Stomach (tissue), 8 donors: ENCODE measurements at regions not wholly inside any gene's neighbourhood (a gene's known extent, or its start where the extent isn't known, plus 50 kb on each side); places are given as distances from the start of the nearest gene placed in this dataset.

Experiments
- DNase-seq, 2 donors: peaks; one replicate each; pipeline versions ENCODE4 v3.0.0 to v3.0.0-alpha.2; 2013 to 2019
- H3K27ac ChIP-seq, 5 donors: fragments of 200-600 bp in 4 of 5; sonication (generic) in 4 of 5; one replicate each; pipeline ENCODE4 v1.5.1; 2013 to 2019; ENCODE audit warnings: mild to moderate bottlenecking in 1 of 5, moderate library complexity in 1 of 5
- H3K27me3 ChIP-seq, 3 donors: fragments of 200-600 bp; sonication (generic); one replicate each; pipeline ENCODE4 v1.5.1; 2017 to 2019; ENCODE audit warnings: mixed run types in 1 of 3
- H3K36me3 ChIP-seq, 4 donors: fragments of 200-600 bp; sonication (generic); 1 replicate in 3 of 4; 2 replicates in 1 of 4; pipeline ENCODE4 v1.5.1; 2016 to 2019
- H3K4me1 ChIP-seq, 4 donors: fragments of 200-600 bp; sonication (generic); one replicate each; pipeline ENCODE4 v1.5.1; 2016 to 2019
- H3K4me3 ChIP-seq, 4 donors: fragments of 200-600 bp; sonication (generic) in 3 of 4; one replicate each; pipeline ENCODE4 v1.5.1; 2016 to 2019; ENCODE audit warnings: mild to moderate bottlenecking in 1 of 4
- H3K9me3 ChIP-seq, 4 donors: fragments of 200-600 bp; sonication (generic); one replicate each; pipeline ENCODE4 v1.5.1; 2016 to 2019
- CTCF ChIP-seq, 7 experiments: fragments of 450-650 bp in 4 of 7; fragments of 200-600 bp in 3 of 7; sonication (generic) in 3 of 7; IDR thresholded peaks; one replicate each; pipeline ENCODE4 v1.5.1; 2016 to 2019; ENCODE audit warnings: antibody characterized with exemption in 7 of 7, control low read depth in 2 of 7, mild to moderate bottlenecking in 1 of 7
- EP300 ChIP-seq: sonication (generic); formaldehyde crosslinking; IDR thresholded peaks from one replicate; pipeline ENCODE4 v1.6.1; 2017; ENCODE audit warnings: antibody characterized with exemption
- POLR2A ChIP-seq, 4 donors: fragments of 450-650 bp; IDR thresholded peaks; one replicate each; pipeline ENCODE4 v1.6.1; 2016; ENCODE audit warnings: antibody characterized with exemption in 4 of 4, control low read depth in 2 of 4, mild to moderate bottlenecking in 1 of 4, moderate library complexity in 1 of 4
- POLR2AphosphoS5 ChIP-seq, 3 donors: sonication (generic); formaldehyde crosslinking; IDR thresholded peaks; one replicate each; pipeline ENCODE4 v1.6.1; 2016; ENCODE audit warnings: antibody characterized with exemption in 3 of 3
- WGBS, 5 donors: extraction: QIAGEN DNeasy Blood & Tissue Kit in 3 of 5; methylation state at CpG; one replicate each; pipeline versions ENCODE4 v1.1.5 to v1.1.7; 2013 to 2018; 5-methylcytosine and 5-hydroxymethylcytosine counted together
- intact Hi-C: fragments of 100-400 bp; cut with DNase I; formaldehyde crosslinking; loops from one replicate; pipeline ENCODE4 v1.15.1; 2023; ENCODE audit warnings: low total_unique reads
- donor health status: healthy with polysubstance abuse.
- donor health status: Bipolar disorder and iron deficiency.
- donor health status: healthy.

DNA sequence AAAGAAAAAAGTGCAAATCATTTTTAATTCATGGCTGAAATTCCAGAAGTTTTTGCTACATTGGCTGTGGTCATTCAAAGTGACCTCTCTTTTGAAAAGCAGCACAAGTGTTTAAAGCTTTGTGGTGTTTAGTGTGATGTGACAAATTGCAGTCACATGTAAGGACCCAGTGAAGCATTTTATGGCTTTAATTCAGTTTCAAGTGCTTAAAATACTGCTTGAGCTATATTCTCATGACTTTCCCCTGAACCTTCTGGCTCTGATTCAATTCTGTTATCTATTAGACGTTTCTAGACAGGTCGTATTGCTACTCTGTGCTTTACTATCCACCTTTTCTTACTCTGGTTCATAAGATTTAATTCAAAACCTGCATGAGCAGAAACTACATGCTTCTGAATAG lies 105.8 kb downstream of the FAT4 start:
- H3K4me1 ChIP-seq, result peaks cover 0 to 6% (median 0%) of the 10 kb centered on the region in 4 donors
- intact Hi-C loops, result no loop called here
- no peak overlapping the region for H3K27ac ChIP-seq
- no peak for DNase-seq
- TF ChIP-seq POLR2A (IDR thresholded peaks at IDR 0.05) (no peak), CTCF (IDR thresholded peaks at IDR 0.05) (no peak), EP300 (no peak), POLR2AphosphoS5 (IDR thresholded peaks at IDR 0.05) (no peak)
- H3K27me3 ChIP-seq, result no peaks in the 10 kb centered on the region
- H3K4me3 ChIP-seq, result no peak overlapping the region
- H3K9me3 ChIP-seq, result no peaks in the 10 kb centered on the region
- H3K36me3 ChIP-seq, result peaks cover 0 to 18% (median 8%) of the 10 kb centered on the region in 4 donors
- WGBS, 5 donors, result 17 to 35% (median 24%) methylated on average over 2 of the region's 2 CpGs

DNA sequence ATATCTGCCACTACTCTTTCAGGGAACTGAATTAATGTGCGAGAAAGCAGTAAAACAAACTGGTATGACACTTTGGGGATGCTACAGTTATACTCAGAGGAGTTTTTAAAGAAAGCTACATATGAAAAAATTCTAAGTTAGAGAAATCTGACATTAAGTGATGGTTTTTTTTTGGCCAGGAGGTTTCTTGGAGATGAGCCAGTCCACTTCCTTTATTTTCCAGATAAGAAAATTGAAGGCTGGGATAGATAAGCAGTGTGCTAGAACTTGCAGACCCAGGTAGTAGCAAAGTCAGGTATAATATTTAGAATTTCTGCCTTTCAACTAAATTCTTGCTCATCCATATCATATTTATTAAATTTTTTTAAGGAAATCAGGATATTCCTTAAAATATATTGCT lies 106.8 kb downstream of the FAT4 start:
- WGBS, 5 donors, result 58 to 74% (median 72%) methylated on average over 1 of the region's 1 CpG
- intact Hi-C loops, result no loop called here

DNA sequence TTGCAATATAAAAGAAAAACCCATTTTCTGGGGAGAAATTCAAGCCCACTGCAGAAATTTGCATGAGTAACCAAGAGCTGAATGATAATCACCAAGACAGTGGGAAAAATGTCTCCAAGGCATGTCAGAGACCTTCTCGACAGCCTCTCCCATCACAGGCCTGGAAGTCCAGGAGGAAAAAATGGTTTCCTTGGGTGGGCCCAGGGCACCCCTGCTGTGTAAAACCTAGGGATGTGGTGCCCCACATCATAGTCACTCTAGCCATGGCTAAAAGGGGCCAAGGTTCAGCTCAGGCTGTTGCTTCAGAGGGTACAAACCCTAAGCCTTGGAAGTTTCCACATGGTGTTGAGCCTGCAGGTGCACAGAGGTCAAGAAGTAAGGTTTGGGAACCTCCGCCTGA lies 108.4 kb downstream of the FAT4 start:
- TF ChIP-seq CTCF (IDR thresholded peaks at IDR 0.05) (no peak), POLR2A (IDR thresholded peaks at IDR 0.05) (no peak)
- Histone ChIP-seq H3K27me3 (no peaks in the 10 kb centered on the region), H3K36me3 (peaks cover 0 to 8% (median 3%) of the 10 kb centered on the region in 4 donors), H3K9me3 (no peaks in the 10 kb centered on the region), H3K27ac (no peak overlapping the region), H3K4me3 (no peak overlapping the region), H3K4me1 (peaks cover 0 to 6% (median 0%) of the 10 kb centered on the region in 4 donors)
- DNase-seq, result no peak
- intact Hi-C loops, result no loop called here
- WGBS, 5 donors, result 92 to 100% (median 94%) methylated on average over 2 of the region's 2 CpGs

More for the DNA sequence above, 106.8 kb downstream of the FAT4 start:
- peaks cover 0 to 6% (median 0%) of the 10 kb centered on the region in 4 donors for H3K4me1 ChIP-seq
- no peaks in the 10 kb centered on the region for H3K9me3 ChIP-seq
- TF ChIP-seq CTCF (IDR thresholded peaks at IDR 0.05) (no peak), POLR2A (IDR thresholded peaks at IDR 0.05) (no peak), POLR2AphosphoS5 (IDR thresholded peaks at IDR 0.05) (no peak), EP300 (no peak)
- DNase-seq, result no peak
- no peak overlapping the region for H3K27ac ChIP-seq
- H3K4me3 ChIP-seq, result no peak overlapping the region
- peaks cover 0 to 13% (median 5%) of the 10 kb centered on the region in 4 donors for H3K36me3 ChIP-seq
- H3K27me3 ChIP-seq, result no peaks in the 10 kb centered on the region

DNA sequence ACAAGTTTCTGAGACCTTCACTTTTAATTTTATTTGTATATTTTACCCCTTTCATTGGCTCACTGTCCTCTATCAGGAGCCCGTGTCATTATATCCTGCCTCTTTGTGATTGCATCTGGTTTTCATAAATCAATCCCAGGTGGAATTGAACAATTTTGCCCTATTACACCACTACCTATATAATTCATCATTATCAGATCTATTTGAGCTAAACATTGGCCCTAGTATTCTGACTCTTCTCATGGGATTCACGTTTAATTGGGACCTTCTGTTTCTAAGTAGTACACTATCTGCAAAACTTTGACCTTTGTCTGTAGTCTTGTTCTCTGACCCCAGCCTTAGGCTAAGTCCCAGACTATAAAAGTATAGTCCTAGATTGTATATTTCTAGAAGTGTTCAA lies 114.1 kb downstream of the FAT4 start:
- Histone ChIP-seq H3K36me3 (no peaks in the 10 kb centered on the region), H3K27ac (no peak overlapping the region), H3K4me1 (no peaks in the 10 kb centered on the region), H3K27me3 (no peaks in the 10 kb centered on the region), H3K4me3 (no peak overlapping the region), H3K9me3 (no peaks in the 10 kb centered on the region)
- TF ChIP-seq POLR2AphosphoS5 (IDR thresholded peaks at IDR 0.05), result no peak
- no peak for TF ChIP-seq POLR2A (IDR thresholded peaks at IDR 0.05)
- no peak for TF ChIP-seq EP300
- no peak for TF ChIP-seq CTCF (IDR thresholded peaks at IDR 0.05)
- DNase-seq, result no peak
- intact Hi-C loops, result no loop called here
- 64 to 79% (median 74%) methylated on average over 2 of the region's 2 CpGs for WGBS, 5 donors
